Colon (tissue), 2 donors: ENCODE measurements at regions not wholly inside any gene's neighbourhood (a gene's known extent, or its start where the extent isn't known, plus 50 kb on each side); places are given as distances from the start of the nearest gene placed in this dataset.

Source experiments
- FAIRE-seq: peaks from 2 replicates; lab custom pipeline; 2012; peaks lifted over from hg19 to GRCh38; lab: Jason Lieb, UNC
- donor health status: control.
- donor health status: control.

DNA sequence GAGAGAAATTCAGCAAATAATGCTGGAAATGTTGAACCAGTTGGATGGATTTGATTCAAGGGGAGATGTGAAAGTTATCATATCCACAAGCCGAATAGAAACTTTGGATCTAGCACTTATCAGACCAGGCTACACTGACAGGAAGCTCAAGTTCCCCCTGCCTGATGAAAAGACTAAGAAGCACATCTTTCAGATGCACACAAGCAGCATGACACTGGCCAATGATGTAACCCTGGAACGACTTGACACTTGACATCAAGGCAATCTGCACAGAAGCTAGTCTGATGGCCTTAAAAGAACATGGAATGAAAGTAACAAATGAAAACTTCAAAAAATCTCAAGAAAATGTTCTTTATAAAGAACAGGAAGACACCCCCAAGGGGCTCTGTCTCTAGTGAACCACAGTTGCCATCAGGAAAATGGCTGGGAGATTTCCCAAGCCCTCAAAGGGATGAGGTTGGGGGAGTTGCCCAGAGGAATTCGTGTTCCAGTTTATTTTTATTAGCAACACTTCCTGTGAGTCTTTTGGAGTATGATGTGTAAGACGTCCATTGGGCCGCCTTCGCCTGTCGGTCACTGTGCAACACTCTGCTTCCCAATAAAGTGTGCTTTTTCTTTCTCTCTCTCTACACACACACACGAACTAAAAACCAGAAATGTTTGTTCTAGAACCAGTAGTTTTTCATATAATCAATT, 200.0 kb downstream of the HIBADH start:
- FAIRE-seq = no peak

DNA sequence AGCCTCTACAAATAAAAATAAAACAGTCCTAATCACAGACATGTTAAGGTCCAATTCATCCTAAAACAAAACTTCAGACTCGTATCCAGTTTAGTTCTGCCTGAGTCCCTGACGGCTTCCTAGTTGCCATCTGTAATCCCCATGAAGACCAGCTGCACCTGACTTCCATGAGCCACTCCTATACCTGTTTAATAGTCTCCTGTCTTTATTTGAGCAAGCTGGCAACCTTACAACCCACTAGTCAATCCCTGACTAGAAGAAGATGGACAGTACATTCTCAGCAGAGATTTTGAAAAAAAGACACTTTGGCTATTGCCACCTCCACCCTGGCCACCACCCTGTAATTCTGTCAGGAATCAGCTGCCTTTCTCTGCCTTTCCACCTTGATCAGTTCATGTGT, 197.7 kb downstream of the HIBADH start:
- no peak for FAIRE-seq

DNA sequence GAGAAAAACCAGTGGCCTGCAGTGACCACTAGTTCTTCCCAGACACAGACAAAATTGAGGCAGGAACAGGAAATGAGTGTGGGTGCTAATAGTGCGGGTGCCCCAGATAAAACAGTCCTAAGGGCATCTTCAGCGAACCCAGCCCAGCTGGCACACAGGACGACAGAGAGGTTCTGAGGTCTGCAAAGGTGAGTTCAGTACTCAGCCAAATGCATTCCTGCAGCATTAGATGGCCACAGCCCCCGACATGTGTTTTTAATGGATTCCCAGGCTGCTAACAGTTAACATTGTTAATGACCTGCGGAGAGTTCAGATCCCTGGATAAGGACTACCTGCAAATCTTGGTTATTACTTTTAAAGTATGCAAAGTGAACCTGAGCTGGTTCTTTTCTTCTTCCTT, 196.0 kb downstream of the HIBADH start:
- FAIRE-seq = no peak

DNA sequence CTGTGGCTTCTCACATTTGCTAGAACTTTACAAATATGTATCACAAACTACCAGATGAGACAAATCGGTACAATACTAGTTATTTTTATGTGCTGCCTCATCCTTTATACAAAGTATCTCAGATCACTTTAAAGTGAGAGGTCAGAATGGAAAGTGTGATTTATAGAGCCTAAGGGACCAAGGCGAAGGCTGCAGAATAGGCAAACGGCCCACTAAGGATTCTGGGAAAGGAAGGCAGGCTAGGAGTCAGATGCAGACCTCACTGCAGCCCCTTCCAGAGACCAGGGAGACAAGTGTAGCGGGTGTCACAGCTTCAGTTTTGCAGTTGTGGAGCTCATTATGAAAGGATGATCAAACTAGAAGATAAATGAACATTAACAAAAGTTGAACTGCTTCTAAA, 190.6 kb downstream of the HIBADH start:
- no peak for FAIRE-seq
